HG03342 (cell line): ENCODE measurements at regions not wholly inside any gene's neighbourhood (a gene's known extent, or its start where the extent isn't known, plus 50 kb on each side); places are given as distances from the start of the nearest gene placed in this dataset.

Experiments
- ATAC-seq: cut with Tn5 transposase; IDR thresholded peaks from one replicate; pipeline ENCODE4 v1.9.1; 2021; ENCODE audit warnings: mild to moderate bottlenecking, moderate library complexity; ENCODE audit not compliant: unreplicated experiment

DNA sequence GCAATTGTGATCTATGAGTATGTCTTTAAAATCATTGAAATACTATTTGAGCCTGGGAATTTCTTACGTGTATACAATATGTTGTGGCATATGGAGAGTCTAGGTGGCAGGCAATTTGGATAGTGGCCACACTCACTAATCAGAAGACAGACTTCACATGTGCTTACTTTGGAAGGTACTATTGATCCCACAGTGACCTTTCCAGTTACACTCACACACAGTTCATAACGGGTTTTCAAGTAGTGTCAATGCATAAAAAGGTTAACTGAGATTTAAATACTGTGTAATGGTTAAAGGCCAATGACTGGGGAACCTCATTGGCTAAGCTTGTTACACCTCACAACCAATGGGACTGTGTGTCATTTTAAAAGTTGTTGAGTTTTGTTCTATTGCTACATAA lies 783.2 kb downstream of the RPA4 start:
- ATAC-seq: no peak

DNA sequence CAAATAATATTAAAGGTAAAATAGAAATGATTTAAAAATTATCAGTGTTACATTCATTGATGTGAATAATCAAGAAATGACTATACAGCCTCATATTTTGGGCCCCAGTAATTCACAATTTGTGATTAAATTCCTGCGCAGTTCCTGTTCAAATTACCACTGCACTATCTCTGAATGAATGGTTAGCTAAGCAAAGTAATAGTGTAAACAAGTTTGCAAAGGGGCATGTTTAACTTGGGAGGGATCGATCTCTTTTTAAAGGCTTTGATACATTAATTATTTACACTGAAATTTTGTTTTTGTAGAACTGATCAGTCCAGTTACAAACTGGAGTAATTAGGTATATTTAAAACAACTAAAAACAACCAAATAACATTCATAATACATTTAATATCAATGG lies 784.4 kb downstream of the RPA4 start:
- ATAC-seq: no peak

DNA sequence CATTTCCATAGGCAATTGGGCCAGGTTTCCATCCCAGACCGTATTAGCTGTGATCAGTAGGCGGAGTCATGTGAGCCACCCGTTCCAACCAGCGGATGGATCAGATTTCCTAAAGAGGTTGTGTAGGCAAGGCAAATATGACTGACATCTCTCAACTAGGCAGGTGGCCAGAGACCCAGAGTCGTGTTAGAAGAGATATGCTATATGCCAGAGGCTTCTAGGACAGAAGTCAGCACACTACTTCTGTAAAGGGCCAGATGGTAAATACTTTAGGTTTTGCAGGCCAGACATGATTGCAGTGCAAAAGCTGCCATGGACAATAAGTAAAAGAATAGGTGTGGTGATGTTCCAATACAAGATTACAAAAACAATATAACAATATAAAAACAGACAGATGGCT lies 788.4 kb downstream of the RPA4 start:
- no peak for ATAC-seq

DNA sequence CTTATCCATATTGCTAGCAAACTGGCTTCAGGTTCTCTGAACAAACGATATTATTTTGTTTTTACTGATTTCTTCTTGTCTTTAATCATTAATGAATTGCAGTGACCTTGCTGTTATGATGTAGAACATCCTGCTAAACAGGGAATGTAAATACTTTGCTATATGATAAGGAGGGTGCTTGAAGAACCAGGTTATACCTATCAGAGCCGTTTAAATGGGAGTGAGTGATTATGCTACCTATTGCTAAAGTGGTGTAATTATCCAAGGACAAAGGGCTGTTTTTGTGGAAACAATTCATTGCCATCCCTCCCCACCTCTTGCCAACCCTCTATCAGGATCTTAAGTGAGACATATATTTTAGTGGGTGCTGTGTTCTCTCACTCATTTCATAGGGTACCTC lies 788.9 kb downstream of the RPA4 start:
- no peak for ATAC-seq

DNA sequence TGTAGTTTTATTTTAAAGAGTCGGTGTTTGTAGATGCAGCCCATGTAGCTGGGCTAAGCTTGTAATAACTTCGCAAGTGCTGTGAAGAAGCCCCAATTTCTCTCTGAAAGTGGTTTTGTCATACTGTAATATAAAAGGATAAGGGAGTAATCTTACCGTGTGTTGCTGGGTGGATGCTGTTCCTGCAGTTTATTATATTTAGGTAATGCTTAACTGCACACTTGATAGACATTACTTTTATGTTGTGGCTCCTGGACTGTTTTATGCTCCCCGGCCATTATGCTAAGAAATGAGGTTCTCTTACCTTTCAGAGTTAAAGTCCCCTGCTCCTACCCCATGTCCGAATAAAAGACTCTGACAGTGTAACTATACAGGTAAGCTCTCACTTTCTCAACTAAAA lies 789.4 kb downstream of the RPA4 start:
- ATAC-seq: no peak

DNA sequence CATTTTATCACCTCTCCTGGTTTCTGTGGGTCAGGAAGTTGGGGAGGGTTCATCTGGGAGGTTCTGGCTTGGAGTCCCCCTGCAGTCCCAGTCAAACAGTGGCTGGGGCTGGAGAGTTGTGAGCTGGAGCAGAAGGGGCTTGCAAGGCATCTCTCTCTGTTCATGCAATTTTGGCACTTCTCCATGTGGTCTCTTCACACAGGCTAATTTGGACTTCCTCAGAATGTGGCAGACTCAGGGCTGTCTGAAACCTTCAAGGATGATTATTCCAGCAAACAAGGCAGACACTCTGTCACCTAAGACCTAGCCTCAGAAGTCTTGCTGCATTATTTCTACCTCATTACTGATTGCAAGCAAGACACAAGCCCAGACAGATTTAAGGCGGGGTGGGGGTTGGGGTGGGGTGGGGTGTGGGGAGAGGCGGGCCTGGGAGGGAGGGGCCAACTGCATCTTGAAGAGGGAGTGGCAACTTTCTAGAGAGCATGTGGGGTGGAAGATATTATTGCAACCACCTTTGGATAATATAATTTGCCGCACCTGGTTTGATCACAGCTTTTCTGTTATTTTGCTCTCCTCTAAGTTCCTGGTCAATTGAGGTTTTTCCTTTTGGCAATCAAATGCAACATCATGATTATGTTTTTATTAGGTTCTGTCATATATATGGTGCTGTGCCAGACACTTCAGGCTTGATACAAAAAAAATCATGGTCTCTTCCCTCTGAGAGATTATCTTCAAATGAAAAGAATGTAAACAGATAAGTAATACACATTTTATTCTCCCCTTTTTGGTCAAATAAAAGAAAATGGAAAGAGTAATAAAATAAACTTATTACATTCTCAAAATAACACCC lies 799.5 kb downstream of the RPA4 start:
- no peak for ATAC-seq

DNA sequence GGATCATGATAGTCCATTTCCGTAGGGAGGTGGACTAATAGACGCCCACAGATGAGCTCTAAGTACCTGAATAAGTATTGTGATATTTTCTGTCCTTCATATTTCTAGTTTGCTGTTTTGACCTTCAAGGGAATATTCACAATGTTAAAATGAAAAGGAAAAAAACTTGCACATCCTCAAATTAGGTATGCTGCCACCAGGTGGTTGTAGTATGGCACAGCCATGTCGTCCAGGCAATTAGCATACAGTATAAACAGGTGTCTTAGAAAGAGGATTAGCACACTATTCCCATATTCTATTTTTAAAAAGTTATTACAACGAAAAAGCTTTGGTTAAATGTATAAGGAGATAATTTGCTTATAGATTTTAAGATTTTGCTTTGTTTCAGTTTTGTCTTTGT lies 802.0 kb downstream of the RPA4 start:
- peak; percentile 90 for ATAC-seq

DNA sequence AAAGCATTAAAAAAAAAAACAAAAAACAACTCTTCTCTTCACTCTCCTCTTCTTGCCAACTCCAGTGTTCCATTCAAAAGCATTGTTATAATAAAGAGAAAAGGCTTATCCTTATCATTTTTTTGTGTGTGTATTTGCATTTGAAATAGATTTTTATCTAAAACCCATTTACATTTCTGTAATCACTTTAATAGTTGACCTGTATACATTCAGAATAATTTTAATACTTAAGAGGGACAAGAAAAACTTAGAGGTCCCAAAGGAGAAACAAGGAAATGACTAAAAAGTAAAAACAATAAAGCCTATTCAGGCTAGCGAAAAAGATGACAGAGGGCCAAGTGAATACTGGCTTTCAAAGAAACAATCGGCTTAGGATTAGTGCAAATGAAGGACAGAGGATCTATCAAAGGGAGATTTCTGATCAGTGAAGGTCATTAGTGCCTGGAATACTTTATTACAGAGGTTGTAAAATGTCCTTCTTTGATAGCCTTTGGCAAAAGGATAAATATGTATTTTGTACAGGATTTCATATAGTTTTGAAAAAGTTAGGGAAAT lies 808.3 kb downstream of the RPA4 start:
- no peak for ATAC-seq

DNA sequence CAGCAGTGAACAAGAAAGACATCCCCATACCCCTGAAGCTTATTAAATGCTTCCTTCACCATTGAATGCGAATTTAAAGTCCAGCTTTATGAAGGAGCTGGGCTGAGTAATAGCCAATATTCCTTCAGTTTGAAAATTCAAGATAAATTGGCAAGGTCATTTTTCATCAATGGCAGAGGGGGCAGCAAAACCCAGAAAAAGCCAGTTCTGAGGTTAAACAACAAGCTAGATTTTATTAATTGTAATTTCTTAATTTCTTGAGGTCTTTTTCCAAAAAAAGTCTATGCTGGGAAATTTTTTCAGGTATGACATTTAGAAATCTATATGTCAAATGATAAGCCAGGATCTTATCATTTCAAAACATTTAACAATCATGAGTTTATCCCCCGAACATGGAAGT lies 808.9 kb downstream of the RPA4 start:
- ATAC-seq: no peak

DNA sequence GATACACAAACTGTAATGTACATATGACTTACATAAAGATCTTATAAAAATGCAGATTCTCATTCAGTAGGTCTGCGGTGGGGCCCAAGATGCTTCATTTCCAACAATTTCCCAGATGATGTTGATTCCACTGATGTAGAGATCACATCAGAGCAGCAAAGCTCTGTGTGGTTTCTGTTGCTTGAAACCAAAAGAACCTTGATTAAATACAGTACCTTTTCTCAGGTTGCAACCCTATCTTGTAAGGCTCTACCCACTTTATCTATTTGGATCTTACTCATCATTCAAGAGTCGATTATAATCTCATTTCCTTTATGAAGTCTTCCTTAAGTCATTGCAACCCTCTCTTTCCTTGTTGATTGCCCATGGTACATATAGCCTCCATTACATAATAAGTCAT lies 816.8 kb downstream of the RPA4 start:
- ATAC-seq: no peak

GRCh38 chrX:97704474-97704873 lies 820.8 kb downstream of the RPA4 start:
- ATAC-seq: no peak

GRCh38 chrX:97704881-97705280 lies 821.2 kb downstream of the RPA4 start:
- no peak for ATAC-seq

- no peak for ATAC-seq
These were observed 822.2 kb downstream of the RPA4 start for GRCh38 chrX:97705936-97706335.

DNA sequence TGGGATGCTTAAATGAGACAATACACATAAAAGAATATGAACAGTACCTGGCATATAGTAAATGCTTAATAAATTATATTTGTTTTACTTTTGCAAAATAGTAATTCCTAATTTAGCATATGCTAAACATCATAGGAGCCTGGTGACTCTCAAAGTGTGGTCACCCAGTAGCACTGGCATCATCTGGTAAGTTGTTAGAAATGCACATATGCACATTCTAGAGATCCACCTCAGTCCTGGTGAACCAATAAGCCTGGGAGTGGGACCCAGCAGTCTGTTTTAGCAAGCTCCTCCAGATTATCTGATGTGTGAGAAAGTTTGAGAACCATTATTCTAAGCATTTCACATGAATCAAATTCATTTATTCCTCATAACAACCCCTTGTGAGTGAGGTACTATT lies 830.4 kb downstream of the RPA4 start:
- no peak for ATAC-seq

GRCh38 chrX:97728215-97728614 lies 844.5 kb downstream of the RPA4 start:
- no peak for ATAC-seq

GRCh38 chrX:97740044-97740443 lies 856.3 kb downstream of the RPA4 start:
- ATAC-seq: no peak

- ATAC-seq: no peak
These were observed 857.2 kb downstream of the RPA4 start for GRCh38 chrX:97740886-97741285.

GRCh38 chrX:97743014-97743413 lies 859.3 kb downstream of the RPA4 start:
- no peak for ATAC-seq

- no peak for ATAC-seq
These were observed 863.6 kb downstream of the RPA4 start for GRCh38 chrX:97747346-97747745.

- ATAC-seq: no peak
These were observed 867.3 kb downstream of the RPA4 start for GRCh38 chrX:97751016-97751415.

DNA sequence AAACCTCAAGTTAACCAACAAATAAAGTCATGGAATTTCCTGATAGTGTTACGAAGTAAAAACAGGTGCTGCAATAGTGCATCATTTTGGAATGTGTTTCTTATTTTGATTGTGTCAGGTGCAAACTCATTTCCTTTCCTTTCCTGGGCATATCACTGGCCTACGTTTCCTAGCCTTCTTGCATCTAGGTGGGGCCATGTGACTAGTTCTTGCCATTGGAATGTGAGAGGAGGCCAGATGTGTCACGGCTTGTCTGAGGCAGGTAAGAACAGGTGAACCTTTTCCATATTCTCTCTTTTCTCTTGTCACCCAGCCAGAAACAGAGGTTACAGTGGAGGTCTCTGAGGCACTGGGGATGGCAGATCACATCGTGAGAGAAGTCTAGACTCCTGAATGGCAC lies 868.0 kb downstream of the RPA4 start:
- no peak for ATAC-seq

GRCh38 chrX:97756879-97757278 lies 873.2 kb downstream of the RPA4 start:
- ATAC-seq: no peak

DNA sequence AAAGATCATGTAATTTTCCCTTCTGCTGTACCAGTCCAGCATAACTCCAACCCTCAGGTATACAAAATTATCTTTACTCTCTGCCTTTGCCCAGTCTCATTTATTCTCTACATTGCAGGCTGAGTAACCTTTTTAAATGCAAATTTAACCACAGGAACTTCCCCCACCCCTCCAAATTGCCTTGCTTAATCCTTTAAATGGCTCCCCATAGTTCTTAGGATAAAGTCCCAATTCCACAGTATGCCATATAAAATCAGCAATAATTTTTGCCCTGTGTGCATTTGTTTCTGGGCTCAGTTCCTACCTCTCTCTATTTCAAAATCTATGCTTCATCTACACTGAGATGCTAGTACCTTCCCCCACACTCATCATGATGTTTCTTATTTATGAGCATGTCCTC lies 879.7 kb downstream of the RPA4 start:
- ATAC-seq: no peak
